ENCODE measurements at regions not wholly inside any gene's neighbourhood (a gene's known extent, or its start where the extent isn't known, plus 50 kb on each side); places are given as distances from the start of the nearest gene placed in this dataset.
A peak's percentile ranks its signal among the peaks of the same experiment; 100 is the strongest.

GRCh38 chr9:1913631-1914330 lies 101.4 kb upstream of the SMARCA2 start:
- Histone ChIP-seq H3K27me3 (ENCODE audit: low read length) (peaks cover 13% of the 10 kb centered on the region; the same call in 1 of the 2 replicates), H2AFZ (ENCODE audit: low read length) (no peak overlapping the region), H3K9me2 (replicated peaks; ENCODE audit: low read length) (no peaks in the 10 kb centered on the region), H3K9me3 (ENCODE audit: low read length) (no peaks in the 10 kb centered on the region), H3K9ac (ENCODE audit: low read length) (no peak overlapping the region), H3F3A (ENCODE audit: low read length, unreplicated experiment) (no peaks in the 10 kb centered on the region), H3K4me3 (ENCODE audit: low read length) (no peak overlapping the region), H3K4me1 (ENCODE audit: insufficient read depth, low read length) (no peaks in the 10 kb centered on the region), H3K36me3 (ENCODE audit: low read depth, low read length) (no peaks in the 10 kb centered on the region), H4K20me1 (ENCODE audit: low read length) (no peaks in the 10 kb centered on the region), H3K27ac (ENCODE audit: low read length) (no peak overlapping the region), H3K79me2 (ENCODE audit: low read length) (no peaks in the 10 kb centered on the region), H3K4me2 (ENCODE audit: low read length) (no peak overlapping the region)
- no TSS peak for BruUV-seq (replicated peaks)
- DNase-seq (no peak), ATAC-seq (no peak)
- intact Hi-C loops (cut with micrococcal nuclease): no loop called here
- ChIA-PET POLR2A (ENCODE audit: unreplicated experiment) (no interaction called here), CTCF (no interaction called here)
- no peak for TF ChIP-seq EZH2 (IDR thresholded peaks at IDR 0.05; ENCODE audit: low read length, unreplicated experiment)
- TF ChIP-seq CTCF (conservative IDR thresholded peaks at IDR 0.05; ENCODE audit: low read depth, low read length): no peak
- TF ChIP-seq EZH2phosphoT487 (IDR thresholded peaks at IDR 0.05; ENCODE audit: borderline replicate concordance, low read length): no peak

- TF ChIP-seq EZH2 (IDR thresholded peaks at IDR 0.05; ENCODE audit: low read length, unreplicated experiment) (no peak), CTCF (conservative IDR thresholded peaks at IDR 0.05; ENCODE audit: low read depth, low read length) (no peak)
- DNase-seq: no peak
- H3K27me3 ChIP-seq (ENCODE audit: low read length): peaks cover 13% of the 10 kb centered on the region; the same call in 1 of the 2 replicates
- no peaks in the 10 kb centered on the region for H3K9me3 ChIP-seq (ENCODE audit: low read length)
- no TSS peak for BruUV-seq (replicated peaks)
- ChIA-PET CTCF (no interaction called here), POLR2A (ENCODE audit: unreplicated experiment) (no interaction called here)
- H3F3A ChIP-seq (ENCODE audit: low read length, unreplicated experiment): no peaks in the 10 kb centered on the region
- no peaks in the 10 kb centered on the region for H3K79me2 ChIP-seq (ENCODE audit: low read length)
- no peaks in the 10 kb centered on the region for H4K20me1 ChIP-seq (ENCODE audit: low read length)
- H3K27ac ChIP-seq (ENCODE audit: low read length): no peak overlapping the region
- H3K9me2 ChIP-seq (replicated peaks; ENCODE audit: low read length): no peaks in the 10 kb centered on the region
- H3K4me3 ChIP-seq (ENCODE audit: low read length): peak overlapping the region; percentile 47
- H2AFZ ChIP-seq (ENCODE audit: low read length): no peak overlapping the region
- no peaks in the 10 kb centered on the region for H3K4me1 ChIP-seq (ENCODE audit: insufficient read depth, low read length)
- H3K9ac ChIP-seq (ENCODE audit: low read length): no peak overlapping the region
- intact Hi-C loops (cut with micrococcal nuclease): no loop called here
- no peaks in the 10 kb centered on the region for H3K36me3 ChIP-seq (ENCODE audit: low read depth, low read length)
- no peak for ATAC-seq
- peak overlapping the region; percentile 57 for H3K4me2 ChIP-seq (ENCODE audit: low read length)
Measured at GRCh38 chr9:1916095-1916494, 99.1 kb upstream of the SMARCA2 start.

GRCh38 chr9:1916655-1917054 lies 98.5 kb upstream of the SMARCA2 start:
- no peak overlapping the region for H3K4me3 ChIP-seq (ENCODE audit: low read length)
- H3K4me1 ChIP-seq (ENCODE audit: insufficient read depth, low read length): no peaks in the 10 kb centered on the region
- no peaks in the 10 kb centered on the region for H3K9me2 ChIP-seq (replicated peaks; ENCODE audit: low read length)
- DNase-seq (no peak), ATAC-seq (no peak)
- no peak for TF ChIP-seq CTCF (conservative IDR thresholded peaks at IDR 0.05; ENCODE audit: low read depth, low read length)
- TF ChIP-seq EZH2 (IDR thresholded peaks at IDR 0.05; ENCODE audit: low read length, unreplicated experiment): no peak
- no peak for TF ChIP-seq EZH2phosphoT487 (IDR thresholded peaks at IDR 0.05; ENCODE audit: borderline replicate concordance, low read length)
- intact Hi-C loops (cut with micrococcal nuclease): no loop called here
- no peaks in the 10 kb centered on the region for H3K79me2 ChIP-seq (ENCODE audit: low read length)
- H4K20me1 ChIP-seq (ENCODE audit: low read length): no peaks in the 10 kb centered on the region
- H3K27me3 ChIP-seq (ENCODE audit: low read length): peaks cover 13% of the 10 kb centered on the region; the same call in 1 of the 2 replicates
- no peaks in the 10 kb centered on the region for H3K36me3 ChIP-seq (ENCODE audit: low read depth, low read length)
- no peak overlapping the region for H3K4me2 ChIP-seq (ENCODE audit: low read length)
- no peak overlapping the region for H2AFZ ChIP-seq (ENCODE audit: low read length)
- no peaks in the 10 kb centered on the region for H3K9me3 ChIP-seq (ENCODE audit: low read length)
- no peak overlapping the region for H3K27ac ChIP-seq (ENCODE audit: low read length)
- BruUV-seq (replicated peaks): no TSS peak
- POLR2A ChIA-PET (ENCODE audit: unreplicated experiment): no interaction called here
- CTCF ChIA-PET: no interaction called here
- no peaks in the 10 kb centered on the region for H3F3A ChIP-seq (ENCODE audit: low read length, unreplicated experiment)
- H3K9ac ChIP-seq (ENCODE audit: low read length): no peak overlapping the region
